ENCODE measurements at regions not wholly inside any gene's neighbourhood (a gene's known extent, or its start where the extent isn't known, plus 50 kb on each side); places are given as distances from the start of the nearest gene placed in this dataset.
"Not testable (repeated sequence)": the region's sequence is repeated elsewhere in the genome, so short reads cannot be mapped to it uniquely, and the experiment has no call there.

DNA sequence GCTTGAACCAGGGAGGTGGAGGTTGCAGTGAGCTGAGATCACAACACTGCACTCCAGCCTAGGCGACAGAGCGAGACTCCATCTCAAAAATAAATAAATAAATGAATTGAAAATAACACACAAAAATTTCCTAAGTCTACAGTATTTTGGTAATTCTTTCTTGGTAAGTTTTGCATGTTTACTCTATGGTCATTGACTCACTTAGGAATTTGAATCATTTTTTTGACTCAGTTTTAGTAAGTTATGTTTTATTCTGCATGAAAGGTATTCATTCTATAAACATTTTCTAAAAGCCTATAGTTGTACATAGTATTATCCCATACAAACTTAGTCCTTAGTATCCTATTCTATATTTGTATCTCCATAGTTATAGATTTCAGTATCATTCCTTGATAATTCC, 772.9 kb upstream of the SLIT2 start:
- Histone ChIP-seq H3K27ac (no peak overlapping the region), H3K4me1 (replicated peaks in 1 of 2) (no peaks in the 10 kb centered on the region), H3K36me3 (replicated peaks in 1 of 2) (no peaks in the 10 kb centered on the region), H3K9me3 (replicated peaks in 1 of 3) (no peaks in the 10 kb centered on the region), H3K27me3 (no peaks in the 10 kb centered on the region), H3K4me3 (no peak overlapping the region)
- intact Hi-C loops (cut with DNase I): no loop called here
- DNase-seq: no peak
- TF ChIP-seq, protein P1, sequence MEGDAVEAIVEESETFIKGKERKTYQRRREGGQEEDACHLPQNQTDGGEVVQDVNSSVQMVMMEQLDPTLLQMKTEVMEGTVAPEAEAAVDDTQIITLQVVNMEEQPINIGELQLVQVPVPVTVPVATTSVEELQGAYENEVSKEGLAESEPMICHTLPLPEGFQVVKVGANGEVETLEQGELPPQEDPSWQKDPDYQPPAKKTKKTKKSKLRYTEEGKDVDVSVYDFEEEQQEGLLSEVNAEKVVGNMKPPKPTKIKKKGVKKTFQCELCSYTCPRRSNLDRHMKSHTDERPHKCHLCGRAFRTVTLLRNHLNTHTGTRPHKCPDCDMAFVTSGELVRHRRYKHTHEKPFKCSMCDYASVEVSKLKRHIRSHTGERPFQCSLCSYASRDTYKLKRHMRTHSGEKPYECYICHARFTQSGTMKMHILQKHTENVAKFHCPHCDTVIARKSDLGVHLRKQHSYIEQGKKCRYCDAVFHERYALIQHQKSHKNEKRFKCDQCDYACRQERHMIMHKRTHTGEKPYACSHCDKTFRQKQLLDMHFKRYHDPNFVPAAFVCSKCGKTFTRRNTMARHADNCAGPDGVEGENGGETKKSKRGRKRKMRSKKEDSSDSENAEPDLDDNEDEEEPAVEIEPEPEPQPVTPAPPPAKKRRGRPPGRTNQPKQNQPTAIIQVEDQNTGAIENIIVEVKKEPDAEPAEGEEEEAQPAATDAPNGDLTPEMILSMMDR (IDR thresholded peaks at IDR 0.05): no peak
- no peak for TF ChIP-seq POLR2A (IDR thresholded peaks at IDR 0.05)
- 94 to 99% (median 97%) methylated on average over 2 of the region's 2 CpGs for WGBS, 4 donors

DNA sequence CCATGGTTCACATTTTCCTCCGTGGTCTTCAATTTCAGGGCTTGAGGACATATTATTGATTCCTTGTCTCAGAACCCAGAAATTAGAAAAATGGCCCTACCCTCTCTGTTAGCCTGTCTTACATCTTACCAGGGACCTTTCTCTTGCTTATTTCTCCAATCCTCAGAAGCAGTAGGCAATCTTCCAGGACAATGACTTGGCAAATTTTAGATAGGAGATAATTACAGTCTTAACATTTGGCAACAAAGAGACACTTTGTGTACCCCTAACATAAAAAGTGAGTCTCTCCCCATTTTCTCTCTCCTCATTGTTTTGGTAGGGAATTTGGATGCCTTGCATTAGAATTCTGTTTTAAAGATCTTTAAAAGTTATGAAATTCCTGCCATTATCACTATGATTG, 778.1 kb upstream of the SLIT2 start:
- H3K4me3 ChIP-seq: no peak overlapping the region
- no peaks in the 10 kb centered on the region for H3K27me3 ChIP-seq
- DNase-seq: no peak
- no peaks in the 10 kb centered on the region for H3K9me3 ChIP-seq (replicated peaks in 1 of 3)
- WGBS, 4 donors: 69 to 78% (median 73%) methylated on average over 1 of the region's 1 CpG
- TF ChIP-seq, protein P1 (IDR thresholded peaks at IDR 0.05): no peak
- no peak for TF ChIP-seq POLR2A (IDR thresholded peaks at IDR 0.05)
- H3K36me3 ChIP-seq (replicated peaks in 1 of 2): no peaks in the 10 kb centered on the region
- no peaks in the 10 kb centered on the region for H3K4me1 ChIP-seq (replicated peaks in 1 of 2)
- intact Hi-C loops (cut with DNase I): no loop called here
- no peak overlapping the region for H3K27ac ChIP-seq

DNA sequence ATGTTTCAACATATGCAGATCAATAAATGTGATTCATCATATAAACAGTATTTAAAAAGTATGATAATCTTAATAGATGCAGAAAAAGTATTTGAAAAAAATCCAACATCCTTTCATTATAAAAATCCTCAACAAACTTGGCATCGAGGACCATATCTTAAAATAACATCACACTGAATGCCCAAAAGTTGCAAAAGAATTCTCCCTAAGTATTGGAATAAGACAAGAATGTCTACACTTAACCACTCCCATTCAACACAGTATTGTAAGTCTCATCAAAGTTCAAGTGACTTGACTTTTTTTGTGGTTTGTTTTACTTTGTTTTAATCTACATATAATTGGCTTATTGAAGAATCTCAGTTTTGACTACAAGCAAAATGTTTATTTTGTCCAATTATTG, 779.0 kb upstream of the SLIT2 start:
- 47 to 60% (median 56%) methylated on average over 1 of the region's 1 CpG for WGBS, 4 donors
- no peaks in the 10 kb centered on the region for H3K27me3 ChIP-seq
- H3K27ac ChIP-seq: no peak overlapping the region
- H3K4me3 ChIP-seq: no peak overlapping the region
- TF ChIP-seq POLR2A (IDR thresholded peaks at IDR 0.05): no peak
- TF ChIP-seq, protein P1 (IDR thresholded peaks at IDR 0.05): no peak
- H3K4me1 ChIP-seq (replicated peaks in 1 of 2): no peaks in the 10 kb centered on the region
- DNase-seq: no peak
- intact Hi-C loops (cut with DNase I): no loop called here
- no peaks in the 10 kb centered on the region for H3K36me3 ChIP-seq (replicated peaks in 1 of 2)
- H3K9me3 ChIP-seq (replicated peaks in 1 of 3): no peaks in the 10 kb centered on the region

DNA sequence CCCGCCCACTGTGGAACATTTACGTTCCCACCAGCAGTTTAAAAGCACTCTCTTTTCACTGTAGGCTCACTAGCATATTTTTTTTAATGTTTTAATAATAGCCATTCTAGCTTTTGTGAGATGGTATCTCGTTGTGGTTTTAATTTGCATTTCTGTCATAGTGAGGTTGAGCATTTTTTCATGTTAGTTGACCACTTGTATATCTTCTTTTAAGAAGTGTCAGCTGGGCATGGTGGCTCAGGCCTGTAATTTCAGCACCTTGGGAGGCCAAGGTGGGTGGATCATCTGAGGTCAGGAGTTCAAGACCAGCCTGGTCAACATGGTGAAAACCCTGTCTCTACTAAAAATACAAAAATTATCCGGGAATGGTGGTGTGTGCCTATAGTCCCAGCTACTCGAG, 781.7 kb upstream of the SLIT2 start:
- H3K4me1 ChIP-seq (replicated peaks in 1 of 2); H3K4me3 ChIP-seq; DNase-seq; H3K9me3 ChIP-seq (replicated peaks in 1 of 3); H3K27ac ChIP-seq; intact Hi-C loops (cut with DNase I); H3K27me3 ChIP-seq; H3K36me3 ChIP-seq (replicated peaks in 1 of 2): not testable (repeated sequence)
- 85 to 90% (median 88%) methylated on average over 5 of the region's 5 CpGs for WGBS, 4 donors

DNA sequence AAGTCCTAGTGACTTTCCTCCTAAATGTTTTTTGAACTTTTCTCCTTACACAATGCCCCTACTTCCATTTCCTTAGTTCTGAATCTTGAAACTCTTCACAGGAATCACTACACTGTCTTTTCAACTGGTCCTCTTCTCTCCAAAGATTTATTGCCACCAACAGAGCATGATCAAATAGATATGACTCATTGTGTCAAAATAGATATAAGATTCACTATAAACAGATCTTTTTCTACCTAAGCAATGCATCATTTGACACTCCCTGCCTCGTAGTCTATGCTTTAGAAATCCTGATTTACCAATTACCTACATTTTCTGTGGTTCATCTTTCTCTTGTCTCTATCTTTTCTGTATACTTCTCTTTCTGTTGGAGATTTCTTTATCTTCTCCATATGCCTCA, 789.6 kb upstream of the SLIT2 start:
- no peaks in the 10 kb centered on the region for H3K4me1 ChIP-seq (replicated peaks in 1 of 2)
- H3K36me3 ChIP-seq (replicated peaks in 1 of 2): no peaks in the 10 kb centered on the region
- TF ChIP-seq POLR2A (IDR thresholded peaks at IDR 0.05): no peak
- TF ChIP-seq, protein P1 (IDR thresholded peaks at IDR 0.05): no peak
- H3K27me3 ChIP-seq: no peaks in the 10 kb centered on the region
- 34 to 82% (median 75%) methylated on average over 1 of the region's 1 CpG for WGBS, 4 donors
- no peak overlapping the region for H3K4me3 ChIP-seq
- no peak overlapping the region for H3K27ac ChIP-seq
- no peaks in the 10 kb centered on the region for H3K9me3 ChIP-seq (replicated peaks in 1 of 3)
- no peak for DNase-seq
- intact Hi-C loops (cut with DNase I): no loop called here

Data from adrenal gland (tissue), 9 donors.